ENCODE measurements at regions not wholly inside any gene's neighbourhood (a gene's known extent, or its start where the extent isn't known, plus 50 kb on each side); places are given as distances from the start of the nearest gene placed in this dataset.

GRCh38 chr12:65603438-65604351, 220.6 kb upstream of the HMGA2 start:
- Histone ChIP-seq H3K4me3 (ENCODE audit: insufficient read depth, low read depth, low read length) (peak overlapping the region; percentile 75), H4K20me1 (ENCODE audit: insufficient read depth, low read length) (no peaks in the 10 kb centered on the region), H3K9me3 (ENCODE audit: insufficient read depth, low read depth, low read length) (no peaks in the 10 kb centered on the region), H3K4me2 (ENCODE audit: low read length) (peak overlapping the region; percentile 85), H3K9ac (ENCODE audit: low read length) (peak overlapping the region; percentile 96), H2AFZ (ENCODE audit: low read depth, low read length) (no peak overlapping the region), H3K79me2 (ENCODE audit: insufficient read depth, low read length) (peaks cover 11% of the 10 kb centered on the region), H3K36me3 (ENCODE audit: insufficient read depth, low read length) (peaks cover 5% of the 10 kb centered on the region), H3K4me1 (ENCODE audit: insufficient read depth, low read length) (peaks cover 28% of the 10 kb centered on the region), H3K27ac (ENCODE audit: low read depth, low read length) (peak overlapping the region; percentile 99), H3K27me3 (ENCODE audit: insufficient read depth, low read length) (no peaks in the 10 kb centered on the region)
- peak overlapping the region; percentile 63 for H3K4me3 Mint-ChIP-seq (ENCODE audit: unreplicated experiment)
- H3K9me3 Mint-ChIP-seq (ENCODE audit: unreplicated experiment): peaks cover 5% of the 10 kb centered on the region
- peak overlapping the region; percentile 96 for H3K27ac Mint-ChIP-seq (ENCODE audit: unreplicated experiment)
- DNase-seq (ENCODE audit: low read depth) (peak; percentile 98), FAIRE-seq (peak; percentile 100)
- no peaks in the 10 kb centered on the region for H3K27me3 Mint-ChIP-seq (ENCODE audit: low read depth, unreplicated experiment)
- peaks cover 43% of the 10 kb centered on the region for H3K4me1 Mint-ChIP-seq (ENCODE audit: low read depth, unreplicated experiment)
- no peak for TF ChIP-seq CTCF (IDR thresholded peaks at IDR 0.05; ENCODE audit: insufficient read depth, low read depth, low read length)
- no peak for TF ChIP-seq EZH2 (IDR thresholded peaks at IDR 0.05; ENCODE audit: insufficient read depth, low read length)
- H3K36me3 Mint-ChIP-seq (ENCODE audit: low read depth, unreplicated experiment): no peaks in the 10 kb centered on the region

- FAIRE-seq (no peak), DNase-seq (ENCODE audit: low read depth) (peak; percentile 33)
- Histone ChIP-seq H3K4me1 (ENCODE audit: insufficient read depth, low read length) (peaks cover 40% of the 10 kb centered on the region), H3K27ac (ENCODE audit: low read depth, low read length) (peak overlapping the region; percentile 99), H3K4me2 (ENCODE audit: low read length) (peak overlapping the region; percentile 54), H3K36me3 (ENCODE audit: insufficient read depth, low read length) (peaks cover 5% of the 10 kb centered on the region), H3K9me3 (ENCODE audit: insufficient read depth, low read depth, low read length) (no peaks in the 10 kb centered on the region), H3K4me3 (ENCODE audit: insufficient read depth, low read depth, low read length) (no peak overlapping the region), H3K27me3 (ENCODE audit: insufficient read depth, low read length) (no peaks in the 10 kb centered on the region), H3K79me2 (ENCODE audit: insufficient read depth, low read length) (peaks cover 11% of the 10 kb centered on the region), H4K20me1 (ENCODE audit: insufficient read depth, low read length) (no peaks in the 10 kb centered on the region), H3K9ac (ENCODE audit: low read length) (peak overlapping the region; percentile 96), H2AFZ (ENCODE audit: low read depth, low read length) (no peak overlapping the region)
- Mint-ChIP-seq H3K27ac (ENCODE audit: unreplicated experiment) (peak overlapping the region; percentile 75), H3K36me3 (ENCODE audit: low read depth, unreplicated experiment) (peaks cover 1% of the 10 kb centered on the region), H3K9me3 (ENCODE audit: unreplicated experiment) (peaks cover 5% of the 10 kb centered on the region), H3K4me1 (ENCODE audit: low read depth, unreplicated experiment) (peaks cover 50% of the 10 kb centered on the region), H3K4me3 (ENCODE audit: unreplicated experiment) (peak overlapping the region; percentile 18), H3K27me3 (ENCODE audit: low read depth, unreplicated experiment) (no peaks in the 10 kb centered on the region)
- TF ChIP-seq EZH2 (IDR thresholded peaks at IDR 0.05; ENCODE audit: insufficient read depth, low read length) (no peak), CTCF (IDR thresholded peaks at IDR 0.05; ENCODE audit: insufficient read depth, low read depth, low read length) (no peak)
These were observed 219.3 kb upstream of the HMGA2 start for GRCh38 chr12:65605019-65605418.

Data from astrocyte (in vitro differentiated cells and primary cell).